Stimulated activated naive CD8-positive, alpha-beta T cell treated with anti-CD3 and anti-CD28 coated beads, Interleukin-15, amount 100 ng/mL, for 72 hours (primary cell): ENCODE measurements at regions not wholly inside any gene's neighbourhood (a gene's known extent, or its start where the extent isn't known, plus 50 kb on each side); places are given as distances from the start of the nearest gene placed in this dataset.

Source experiments
- ATAC-seq: fragments of 150-1000 bp; cut with Tn5 transposase; 2 replicates; pipeline ENCODE4 v1.10.0; 2021; ENCODE audit warnings: mild to moderate bottlenecking, moderate library complexity
- DNase-seq, 2 donors: peaks; one replicate each; pipeline ENCODE4 v3.0.0; 2021 to 2022
- H3K27ac Mint-ChIP-seq, 2 donors: one replicate each; pipeline ENCODE4 v1.8.0; 2022; ENCODE audit warnings: mild to moderate bottlenecking in 2 of 2, mixed read lengths in 2 of 2, moderate library complexity in 2 of 2
- H3K27me3 Mint-ChIP-seq: one replicate; pipeline ENCODE4 v1.8.0; 2022; ENCODE audit warnings: mixed read lengths
- H3K4me1 Mint-ChIP-seq: one replicate; pipeline ENCODE4 v1.8.0; 2022; ENCODE audit warnings: mild to moderate bottlenecking, mixed read lengths
- H3K4me3 Mint-ChIP-seq, 2 donors: one replicate each; pipeline ENCODE4 v1.8.0; 2022; ENCODE audit warnings: mild to moderate bottlenecking in 2 of 2, mixed read lengths in 2 of 2, moderate library complexity in 1 of 2
- H3K9me3 Mint-ChIP-seq, 2 donors: one replicate each; pipeline ENCODE4 v1.8.0; 2022; ENCODE audit warnings: mixed read lengths in 2 of 2

GRCh38 chr5:165735388-165735787 lies 2230.0 kb downstream of the MAT2B start:
- Mint-ChIP-seq H3K9me3 (peaks cover 6 to 12% of the 10 kb centered on the region in 2 donors), H3K27me3 (no peaks in the 10 kb centered on the region), H3K27ac (no peak overlapping the region), H3K4me1 (no peaks in the 10 kb centered on the region), H3K4me3 (no peak overlapping the region)
- ATAC-seq (no peak), DNase-seq (no peak)

- Mint-ChIP-seq H3K4me3 (no peak overlapping the region), H3K27me3 (no peaks in the 10 kb centered on the region), H3K27ac (no peak overlapping the region), H3K9me3 (peaks cover 9 to 12% of the 10 kb centered on the region in 2 donors), H3K4me1 (no peaks in the 10 kb centered on the region)
- DNase-seq, result no peak
- ATAC-seq, result no peak
Observed at GRCh38 chr5:165739079-165739741, 2233.8 kb downstream of the MAT2B start.

GRCh38 chr5:165757791-165758190 lies 2252.4 kb downstream of the MAT2B start:
- DNase-seq, result no peak
- Mint-ChIP-seq H3K4me3 (no peak overlapping the region), H3K27ac (no peak overlapping the region), H3K4me1 (no peaks in the 10 kb centered on the region), H3K9me3 (peaks cover 12 to 31% of the 10 kb centered on the region in 2 donors), H3K27me3 (no peaks in the 10 kb centered on the region)
- no peak for ATAC-seq

GRCh38 chr5:165775111-165775510 lies 2269.7 kb downstream of the MAT2B start:
- ATAC-seq, result no peak
- no peaks in the 10 kb centered on the region for H3K4me1 Mint-ChIP-seq
- H3K4me3 Mint-ChIP-seq, result no peak overlapping the region
- H3K9me3 Mint-ChIP-seq, result peaks cover 11 to 15% of the 10 kb centered on the region in 2 donors
- no peaks in the 10 kb centered on the region for H3K27me3 Mint-ChIP-seq
- DNase-seq, result no peak
- H3K27ac Mint-ChIP-seq, result no peak overlapping the region

GRCh38 chr5:165779505-165779904 lies 2274.1 kb downstream of the MAT2B start:
- Mint-ChIP-seq H3K27ac (no peak overlapping the region), H3K4me1 (no peaks in the 10 kb centered on the region), H3K4me3 (no peak overlapping the region), H3K27me3 (no peaks in the 10 kb centered on the region), H3K9me3 (peaks cover 21 to 23% of the 10 kb centered on the region in 2 donors)
- DNase-seq (no peak), ATAC-seq (no peak)

GRCh38 chr5:165780901-165781300 lies 2275.5 kb downstream of the MAT2B start:
- Mint-ChIP-seq H3K4me3 (no peak overlapping the region), H3K9me3 (peaks cover 20 to 23% of the 10 kb centered on the region in 2 donors), H3K27ac (no peak overlapping the region), H3K27me3 (no peaks in the 10 kb centered on the region), H3K4me1 (no peaks in the 10 kb centered on the region)
- no peak for DNase-seq
- no peak for ATAC-seq

GRCh38 chr5:165781738-165782137 lies 2276.3 kb downstream of the MAT2B start:
- Mint-ChIP-seq H3K9me3 (peaks cover 12 to 15% of the 10 kb centered on the region in 2 donors), H3K4me3 (no peak overlapping the region), H3K4me1 (no peaks in the 10 kb centered on the region), H3K27me3 (no peaks in the 10 kb centered on the region), H3K27ac (no peak overlapping the region)
- ATAC-seq, result no peak
- DNase-seq, result no peak

GRCh38 chr5:165783024-165783423 lies 2277.6 kb downstream of the MAT2B start:
- H3K27me3 Mint-ChIP-seq, result no peaks in the 10 kb centered on the region
- no peak for DNase-seq
- no peak for ATAC-seq

GRCh38 chr5:165786073-165786472 lies 2280.7 kb downstream of the MAT2B start:
- DNase-seq (no peak), ATAC-seq (no peak)
- no peak overlapping the region for H3K27ac Mint-ChIP-seq
- peaks cover 13 to 17% of the 10 kb centered on the region in 2 donors for H3K9me3 Mint-ChIP-seq
- no peak overlapping the region for H3K4me3 Mint-ChIP-seq
- no peaks in the 10 kb centered on the region for H3K4me1 Mint-ChIP-seq
- H3K27me3 Mint-ChIP-seq, result no peaks in the 10 kb centered on the region

More at GRCh38 chr5:165783024-165783423, 2277.6 kb downstream of the MAT2B start:
- no peaks in the 10 kb centered on the region for H3K4me1 Mint-ChIP-seq
- H3K27ac Mint-ChIP-seq, result no peak overlapping the region
- peaks cover 13 to 17% of the 10 kb centered on the region in 2 donors for H3K9me3 Mint-ChIP-seq
- H3K4me3 Mint-ChIP-seq, result no peak overlapping the region

- no peak overlapping the region for H3K27ac Mint-ChIP-seq
- H3K9me3 Mint-ChIP-seq, result peaks cover 8 to 16% of the 10 kb centered on the region in 2 donors
- no peaks in the 10 kb centered on the region for H3K4me1 Mint-ChIP-seq
- DNase-seq (no peak), ATAC-seq (no peak)
- H3K4me3 Mint-ChIP-seq, result no peak overlapping the region
- H3K27me3 Mint-ChIP-seq, result no peaks in the 10 kb centered on the region
Observed at GRCh38 chr5:165795073-165795472, 2289.7 kb downstream of the MAT2B start.

- no peak for ATAC-seq
- H3K27me3 Mint-ChIP-seq, result no peaks in the 10 kb centered on the region
- H3K4me1 Mint-ChIP-seq, result no peaks in the 10 kb centered on the region
- no peak for DNase-seq
- H3K4me3 Mint-ChIP-seq, result no peak overlapping the region
- peaks cover 0 to 5% of the 10 kb centered on the region in 2 donors for H3K9me3 Mint-ChIP-seq
- H3K27ac Mint-ChIP-seq, result no peak overlapping the region
Observed at GRCh38 chr5:165805756-165806155, 2300.3 kb downstream of the MAT2B start.

- no peaks in the 10 kb centered on the region for H3K27me3 Mint-ChIP-seq
- H3K4me1 Mint-ChIP-seq, result no peaks in the 10 kb centered on the region
- H3K9me3 Mint-ChIP-seq, result no peaks in the 10 kb centered on the region
- no peak for ATAC-seq
- H3K4me3 Mint-ChIP-seq, result no peak overlapping the region
- DNase-seq, result no peak
- H3K27ac Mint-ChIP-seq, result no peak overlapping the region
Observed at GRCh38 chr5:165808335-165808734, 2302.9 kb downstream of the MAT2B start.

GRCh38 chr5:165809914-165810313 lies 2304.5 kb downstream of the MAT2B start:
- no peak for DNase-seq
- H3K4me1 Mint-ChIP-seq, result no peaks in the 10 kb centered on the region
- H3K4me3 Mint-ChIP-seq, result no peak overlapping the region
- no peak for ATAC-seq
- H3K27me3 Mint-ChIP-seq, result no peaks in the 10 kb centered on the region
- no peaks in the 10 kb centered on the region for H3K9me3 Mint-ChIP-seq
- H3K27ac Mint-ChIP-seq, result no peak overlapping the region

GRCh38 chr5:165829504-165829903 lies 2324.1 kb downstream of the MAT2B start:
- no peak overlapping the region for H3K27ac Mint-ChIP-seq
- no peak for DNase-seq
- H3K9me3 Mint-ChIP-seq, result peaks cover 0 to 8% of the 10 kb centered on the region in 2 donors
- ATAC-seq, result no peak
- no peaks in the 10 kb centered on the region for H3K27me3 Mint-ChIP-seq
- H3K4me3 Mint-ChIP-seq, result no peak overlapping the region
- no peaks in the 10 kb centered on the region for H3K4me1 Mint-ChIP-seq

- no peaks in the 10 kb centered on the region for H3K27me3 Mint-ChIP-seq
- H3K27ac Mint-ChIP-seq, result no peak overlapping the region
- DNase-seq (no peak), ATAC-seq (no peak)
- no peaks in the 10 kb centered on the region for H3K4me1 Mint-ChIP-seq
- peaks cover 0 to 19% of the 10 kb centered on the region in 2 donors for H3K9me3 Mint-ChIP-seq
- no peak overlapping the region for H3K4me3 Mint-ChIP-seq
Observed at GRCh38 chr5:165834891-165835290, 2329.5 kb downstream of the MAT2B start.

- no peak for DNase-seq
- H3K4me1 Mint-ChIP-seq, result no peaks in the 10 kb centered on the region
- no peak overlapping the region for H3K4me3 Mint-ChIP-seq
- H3K27me3 Mint-ChIP-seq, result no peaks in the 10 kb centered on the region
- no peak for ATAC-seq
- peaks cover 0 to 19% of the 10 kb centered on the region in 2 donors for H3K9me3 Mint-ChIP-seq
- H3K27ac Mint-ChIP-seq, result no peak overlapping the region
Observed at GRCh38 chr5:165836046-165836445, 2330.6 kb downstream of the MAT2B start.

GRCh38 chr5:165837286-165837685 lies 2331.9 kb downstream of the MAT2B start:
- peaks cover 0 to 19% of the 10 kb centered on the region in 2 donors for H3K9me3 Mint-ChIP-seq
- no peak overlapping the region for H3K27ac Mint-ChIP-seq
- H3K4me3 Mint-ChIP-seq, result no peak overlapping the region
- no peaks in the 10 kb centered on the region for H3K4me1 Mint-ChIP-seq
- DNase-seq (no peak), ATAC-seq (no peak)
- H3K27me3 Mint-ChIP-seq, result no peaks in the 10 kb centered on the region
